ENCODE measurements at regions not wholly inside any gene's neighbourhood (a gene's known extent, or its start where the extent isn't known, plus 50 kb on each side); places are given as distances from the start of the nearest gene placed in this dataset.

DNA sequence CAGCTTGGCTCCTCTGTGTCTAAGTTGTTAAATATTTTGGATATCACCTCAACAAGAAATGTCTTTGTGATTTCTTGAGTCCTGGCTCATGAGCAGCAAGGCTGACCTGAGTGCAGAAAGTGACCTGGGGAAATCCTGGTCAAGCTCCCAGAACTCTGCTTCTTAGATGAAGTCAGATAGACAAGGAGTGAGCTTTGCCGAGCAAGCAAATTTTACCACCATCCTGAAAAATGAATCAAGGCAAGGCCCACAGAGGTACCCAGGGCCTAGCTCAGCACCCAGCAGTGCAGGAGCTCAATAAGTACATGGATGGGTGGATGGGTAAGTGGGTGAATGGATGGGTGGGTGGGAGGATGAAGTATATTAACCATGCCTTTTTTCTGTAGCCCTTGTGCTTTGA, 291.8 kb downstream of the UACA start:
- TF ChIP-seq SUZ12 (IDR thresholded peaks at IDR 0.05; ENCODE audit: extremely low read depth, insufficient read depth, insufficient read length), result no peak
- TF ChIP-seq YY1 (IDR thresholded peaks at IDR 0.05; ENCODE audit: insufficient read depth, insufficient read length), result no peak
- TF ChIP-seq ZNF274 (IDR thresholded peaks at IDR 0.05; ENCODE audit: low read depth, low read length), result no peak

All from NT2/D1 (cell line).